GM18873 (cell line): ENCODE measurements at regions not wholly inside any gene's neighbourhood (a gene's known extent, or its start where the extent isn't known, plus 50 kb on each side); places are given as distances from the start of the nearest gene placed in this dataset.

Source experiments
- ATAC-seq: cut with Tn5 transposase; IDR thresholded peaks from one replicate; pipeline ENCODE4 v1.9.1; 2021; ENCODE audit warnings: mild to moderate bottlenecking, moderate library complexity, moderate number of reproducible peaks; ENCODE audit not compliant: unreplicated experiment, low FRiP score

GRCh38 chr3:40639006-40639405 is 114.2 kb downstream of the ZNF621 start:
- no peak for ATAC-seq

DNA sequence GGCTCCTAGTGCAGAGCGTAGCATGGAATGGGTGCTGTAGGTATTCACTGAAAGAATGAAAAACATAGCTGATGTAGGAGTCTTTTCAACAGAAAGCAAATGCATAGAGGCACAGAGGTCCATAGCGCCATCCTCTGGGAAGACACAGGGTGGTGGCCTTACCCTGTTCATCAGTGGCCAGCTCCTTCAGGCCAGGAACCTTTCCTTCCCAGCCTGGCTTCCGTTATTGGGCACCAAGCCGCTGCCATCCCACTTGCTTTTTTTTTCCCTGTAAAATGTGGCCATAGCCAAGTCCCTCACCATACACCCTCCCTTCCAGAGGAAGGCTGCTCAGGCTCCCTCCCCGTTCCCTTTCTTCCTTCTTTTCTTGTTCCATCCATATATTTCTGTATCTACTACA is 118.1 kb downstream of the ZNF621 start:
- ATAC-seq: no peak

- no peak for ATAC-seq
These were observed 121.1 kb downstream of the ZNF621 start for GRCh38 chr3:40645883-40646282.

DNA sequence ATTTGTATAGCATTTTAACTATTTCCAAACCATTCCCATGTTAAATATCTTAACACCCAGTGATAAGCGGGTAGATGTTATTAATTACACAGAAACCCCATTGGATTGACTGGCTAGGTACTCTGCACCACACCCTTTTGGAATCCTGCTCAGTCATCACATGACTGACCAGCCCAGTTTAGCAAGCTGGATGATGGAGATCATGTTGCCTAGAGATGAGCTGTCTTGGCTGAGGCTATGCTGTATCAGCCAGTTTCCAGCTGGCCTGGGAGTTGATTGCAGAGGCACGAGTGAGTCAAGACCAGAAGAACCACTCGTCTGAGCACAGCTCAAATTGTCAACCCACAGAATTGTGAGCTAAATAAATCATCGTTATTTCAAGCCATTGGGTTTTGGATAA is 124.6 kb downstream of the ZNF621 start:
- ATAC-seq: no peak

GRCh38 chr3:40652072-40652471 is 127.3 kb downstream of the ZNF621 start:
- ATAC-seq: no peak

- no peak for ATAC-seq
These were observed 128.2 kb downstream of the ZNF621 start for GRCh38 chr3:40653001-40653400.

GRCh38 chr3:40653878-40654277 is 129.1 kb downstream of the ZNF621 start:
- ATAC-seq: no peak

GRCh38 chr3:40655551-40655950 is 130.8 kb downstream of the ZNF621 start:
- no peak for ATAC-seq

GRCh38 chr3:40657623-40658022 is 132.9 kb downstream of the ZNF621 start:
- no peak for ATAC-seq

DNA sequence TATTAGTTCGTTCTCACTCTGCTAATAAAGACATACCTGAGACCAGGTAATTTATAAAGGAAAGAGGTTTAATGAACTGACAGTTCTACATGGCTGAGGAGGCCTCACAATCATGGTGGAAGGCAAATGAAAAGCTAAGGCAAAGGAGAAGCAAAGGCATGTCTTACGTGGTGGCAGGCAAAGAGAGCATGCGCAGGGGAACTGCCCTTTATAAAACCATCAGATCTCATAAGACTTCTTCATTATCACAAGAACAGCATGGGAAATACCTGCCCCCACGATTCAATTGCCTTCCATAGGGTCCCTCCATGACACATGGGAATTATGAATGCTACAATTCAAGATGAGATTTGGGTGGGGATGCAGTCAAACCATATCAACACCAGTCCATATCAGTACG is 133.5 kb downstream of the ZNF621 start:
- no peak for ATAC-seq

- no peak for ATAC-seq
These were observed 135.8 kb downstream of the ZNF621 start for GRCh38 chr3:40660554-40660953.

- no peak for ATAC-seq
These were observed 136.5 kb downstream of the ZNF621 start for GRCh38 chr3:40661284-40661683.

- no peak for ATAC-seq
These were observed 138.5 kb downstream of the ZNF621 start for GRCh38 chr3:40663280-40663679.

- ATAC-seq: no peak
These were observed 144.4 kb downstream of the ZNF621 start for GRCh38 chr3:40669176-40669575.

DNA sequence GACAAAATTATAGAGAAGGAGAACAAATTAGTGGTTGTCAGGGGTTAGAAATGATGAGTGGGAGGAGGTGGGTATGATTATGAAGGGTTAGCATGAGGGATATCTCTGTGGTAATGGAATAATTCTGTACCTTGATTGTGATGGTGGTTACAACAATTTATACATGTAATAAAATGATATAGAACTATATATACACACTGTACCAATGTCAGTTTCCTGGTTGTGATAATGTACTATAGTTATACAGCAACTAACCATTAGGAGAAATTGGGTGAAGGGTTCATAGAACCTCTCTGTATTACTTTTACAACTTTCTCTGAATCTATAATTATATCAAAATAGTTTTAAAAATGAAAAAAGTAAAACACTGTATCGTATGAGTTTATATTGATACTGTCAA is 148.1 kb downstream of the ZNF621 start:
- no peak for ATAC-seq

- ATAC-seq: no peak
These were observed 152.6 kb downstream of the ZNF621 start for GRCh38 chr3:40677321-40677720.

DNA sequence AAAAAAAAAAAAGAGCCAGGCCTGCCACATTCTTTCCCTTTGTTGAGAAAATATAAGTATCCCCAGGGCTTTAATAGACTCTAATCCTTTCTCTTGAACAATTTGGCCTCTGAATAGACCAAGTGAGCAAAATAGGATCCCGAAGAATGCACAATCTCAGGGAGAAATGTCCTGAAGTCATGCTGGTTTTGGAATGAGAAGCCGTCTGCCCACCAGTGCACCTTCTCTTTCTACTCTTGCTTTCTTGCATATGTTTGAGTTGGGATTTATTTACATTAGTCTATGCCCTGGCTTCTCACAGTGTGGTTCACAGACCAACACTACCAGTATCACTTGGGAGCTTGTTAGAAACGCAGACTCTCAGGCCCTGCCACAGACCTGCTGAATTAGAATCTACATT is 153.0 kb downstream of the ZNF621 start:
- no peak for ATAC-seq

DNA sequence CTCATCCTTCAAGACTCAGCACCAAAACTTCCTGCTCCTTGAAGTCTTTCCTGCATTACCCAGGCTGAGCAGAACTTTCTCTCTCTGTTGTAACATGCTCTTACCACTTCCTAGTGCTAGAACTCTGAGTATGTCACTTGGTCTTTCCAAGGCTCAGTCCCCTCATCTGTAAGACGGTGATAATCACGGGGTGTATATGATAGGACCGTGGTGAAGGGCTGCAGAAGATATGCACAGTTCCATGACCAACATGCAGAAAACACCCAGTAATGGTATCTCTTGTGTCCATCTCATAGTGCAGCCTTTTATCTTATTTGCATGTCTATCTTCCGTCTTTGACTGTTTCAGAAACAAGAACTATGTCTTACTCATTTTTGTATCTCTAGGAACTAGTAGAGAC is 154.5 kb downstream of the ZNF621 start:
- no peak for ATAC-seq

GRCh38 chr3:40680685-40681657 is 156.2 kb downstream of the ZNF621 start:
- ATAC-seq: no peak

GRCh38 chr3:40681658-40682055 is 156.9 kb downstream of the ZNF621 start:
- ATAC-seq: no peak

DNA sequence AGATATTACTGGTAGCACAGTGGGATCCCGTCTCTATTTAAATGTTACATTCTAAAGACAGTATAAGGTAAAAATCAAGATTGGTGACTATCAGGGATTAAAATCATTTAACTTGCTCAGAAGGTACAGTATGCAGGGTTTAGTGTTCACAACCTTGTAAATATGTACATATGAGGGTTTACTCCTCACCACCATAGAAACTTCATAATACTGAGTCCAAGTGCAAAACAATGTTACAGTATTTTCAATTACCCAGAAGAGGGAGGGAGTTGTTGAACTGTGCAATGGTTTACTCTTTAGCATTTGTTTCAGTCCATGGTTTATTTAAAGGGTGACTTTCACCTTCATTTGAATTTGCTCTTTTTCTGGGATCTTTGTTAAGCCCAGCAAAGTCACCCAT is 165.1 kb downstream of the ZNF621 start:
- no peak for ATAC-seq

DNA sequence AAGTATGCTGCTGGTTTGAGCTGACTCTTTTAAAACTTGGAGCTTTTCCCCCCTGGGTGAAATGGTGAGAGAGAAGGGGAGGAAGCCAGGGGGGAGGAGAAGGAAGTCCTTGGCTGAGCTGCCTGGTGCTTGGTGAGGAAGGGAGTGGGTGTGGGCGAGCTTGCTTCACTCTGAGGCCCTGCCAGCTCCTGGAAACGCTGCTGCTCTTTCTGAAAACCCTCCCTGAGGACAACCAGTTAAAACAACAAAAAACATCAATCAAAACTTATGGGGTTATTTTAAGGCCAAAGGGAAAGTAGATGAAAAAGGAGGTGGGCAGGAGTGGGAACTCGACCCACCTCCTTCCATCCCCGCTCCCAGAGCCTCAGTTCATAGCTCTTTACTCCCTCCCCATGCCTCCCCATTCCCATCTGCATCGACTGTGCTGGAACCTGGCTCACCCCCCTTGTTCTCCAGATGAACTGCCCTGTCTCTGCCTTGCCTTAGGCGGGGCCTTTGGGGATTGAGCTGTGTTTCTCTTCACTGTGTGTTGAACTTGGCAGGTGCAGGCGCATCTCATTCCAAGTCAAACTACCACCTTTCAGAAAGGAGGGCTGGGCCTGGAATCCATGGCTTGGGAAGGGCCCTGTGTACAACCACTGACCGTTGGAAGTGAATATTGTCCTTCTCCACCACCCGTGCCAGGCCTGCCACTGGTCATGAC is 166.1 kb downstream of the ZNF621 start:
- ATAC-seq: no peak
